ENCODE measurements at regions not wholly inside any gene's neighbourhood (a gene's known extent, or its start where the extent isn't known, plus 50 kb on each side); places are given as distances from the start of the nearest gene placed in this dataset.

- TF ChIP-seq CTCF (IDR thresholded peaks at IDR 0.05) (no peak), FOXJ3 (CRISPR knock-in tag; IDR thresholded peaks at IDR 0.05) (no peak), REST (IDR thresholded peaks at IDR 0.05; ENCODE audit: low read depth, low read length) (no peak), TAF1 (IDR thresholded peaks at IDR 0.05; ENCODE audit: borderline replicate concordance, low read depth, low read length) (no peak), SIN3A (IDR thresholded peaks at IDR 0.05; ENCODE audit: borderline replicate concordance, low read depth, low read length) (no peak), CHD2 (IDR thresholded peaks at IDR 0.05; ENCODE audit: low read length, partially characterized antibody) (no peak), EP300 (IDR thresholded peaks at IDR 0.05; ENCODE audit: borderline replicate concordance in 1 of 2, low read depth in 1 of 2, low read length in 1 of 2) (no peak), RFX5 (IDR thresholded peaks at IDR 0.05; ENCODE audit: low read length) (no peak), RCOR1 (IDR thresholded peaks at IDR 0.05; ENCODE audit: low read length) (no peak), POLR2AphosphoS5 (IDR thresholded peaks at IDR 0.05; ENCODE audit: low read depth, low read length) (no peak)
These were observed 209.6 kb downstream of the FSCB start for GRCh38 chr14:44297437-44297836.

All from SK-N-SH (cell line).